ENCODE measurements at regions not wholly inside any gene's neighbourhood (a gene's known extent, or its start where the extent isn't known, plus 50 kb on each side); places are given as distances from the start of the nearest gene placed in this dataset.

GRCh38 chr5:62206150-62206829 lies 99.7 kb upstream of the KIF2A start:
- TF ChIP-seq ZFP3 (CRISPR knock-in tag; IDR thresholded peaks at IDR 0.05): no peak
- TF ChIP-seq GLIS3 (CRISPR knock-in tag; IDR thresholded peaks at IDR 0.05): no peak
- TF ChIP-seq CREB5 (CRISPR knock-in tag; IDR thresholded peaks at IDR 0.05; ENCODE audit: low read depth): no peak
- no peak for TF ChIP-seq ZNF70 (CRISPR knock-in tag; IDR thresholded peaks at IDR 0.05)
- TF ChIP-seq ZNF8 (CRISPR knock-in tag; IDR thresholded peaks at IDR 0.05): no peak
- no peak for TF ChIP-seq RARB (CRISPR knock-in tag; IDR thresholded peaks at IDR 0.05)
- no peak for TF ChIP-seq PATZ1 (CRISPR knock-in tag; IDR thresholded peaks at IDR 0.05; ENCODE audit: borderline replicate concordance)
- no peak for TF ChIP-seq CSRNP3 (CRISPR knock-in tag; IDR thresholded peaks at IDR 0.05)
- no peak for TF ChIP-seq OSR1 (CRISPR knock-in tag; IDR thresholded peaks at IDR 0.05)
- TF ChIP-seq ZNF565 (CRISPR knock-in tag; conservative IDR thresholded peaks at IDR 0.05; ENCODE audit: low read depth): no peak
